ENCODE measurements at regions not wholly inside any gene's neighbourhood (a gene's known extent, or its start where the extent isn't known, plus 50 kb on each side); places are given as distances from the start of the nearest gene placed in this dataset.

GRCh38 chrY:7449860-7450259 lies 538.3 kb upstream of the AMELY start:
- TF ChIP-seq POLR2A (IDR thresholded peaks at IDR 0.05) (no peak), CTCF (IDR thresholded peaks at IDR 0.05) (no peak)
